GM04504 (cell line): ENCODE measurements at regions not wholly inside any gene's neighbourhood (a gene's known extent, or its start where the extent isn't known, plus 50 kb on each side); places are given as distances from the start of the nearest gene placed in this dataset.

Experiments
- DNase-seq: peaks from one replicate; pipeline ENCODE4 v3.0.0-alpha.2; 2012; ENCODE audit warnings: low read depth

DNA sequence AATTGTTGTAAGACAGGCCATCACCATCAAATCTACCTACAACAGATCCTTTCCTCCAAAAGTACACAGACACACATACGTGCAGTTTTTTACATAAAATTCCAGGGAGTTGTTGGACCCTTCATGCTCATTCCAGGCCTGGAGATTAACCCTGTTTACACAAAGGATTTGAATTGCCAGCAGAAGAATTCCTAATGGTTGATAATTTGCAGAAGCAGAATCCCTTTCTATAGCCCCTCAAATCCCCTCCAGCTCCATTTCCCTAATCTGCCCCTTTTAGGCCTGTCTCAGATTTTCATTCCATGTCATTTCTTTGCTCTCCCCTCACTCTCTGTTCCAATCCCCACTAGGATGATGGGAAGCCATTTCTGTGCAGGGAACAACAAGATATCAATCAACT is 102.9 kb upstream of the TOX3 start:
- DNase-seq, result no peak

GRCh38 chr16:52647588-52647987 is 100.6 kb upstream of the TOX3 start:
- no peak for DNase-seq

DNA sequence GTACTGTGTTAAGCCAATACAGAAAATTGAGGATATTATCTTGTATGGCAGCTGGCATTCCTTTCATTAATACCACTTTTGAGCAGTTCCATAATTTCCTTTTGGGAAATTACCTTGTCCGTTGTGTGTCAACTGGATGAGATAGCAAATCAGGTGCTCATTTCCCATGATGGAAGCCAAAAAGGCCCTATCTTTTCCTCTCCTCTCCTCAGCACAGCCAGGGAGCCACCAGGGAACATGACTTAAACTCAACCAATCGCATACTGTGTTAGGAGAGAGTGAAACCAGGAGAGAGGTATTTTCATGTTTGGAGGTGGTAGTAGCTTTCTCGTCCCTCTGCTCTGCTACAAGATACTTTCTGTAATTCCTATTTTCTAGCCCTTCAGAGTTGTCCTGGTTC is 96.1 kb upstream of the TOX3 start:
- DNase-seq, result no peak

DNA sequence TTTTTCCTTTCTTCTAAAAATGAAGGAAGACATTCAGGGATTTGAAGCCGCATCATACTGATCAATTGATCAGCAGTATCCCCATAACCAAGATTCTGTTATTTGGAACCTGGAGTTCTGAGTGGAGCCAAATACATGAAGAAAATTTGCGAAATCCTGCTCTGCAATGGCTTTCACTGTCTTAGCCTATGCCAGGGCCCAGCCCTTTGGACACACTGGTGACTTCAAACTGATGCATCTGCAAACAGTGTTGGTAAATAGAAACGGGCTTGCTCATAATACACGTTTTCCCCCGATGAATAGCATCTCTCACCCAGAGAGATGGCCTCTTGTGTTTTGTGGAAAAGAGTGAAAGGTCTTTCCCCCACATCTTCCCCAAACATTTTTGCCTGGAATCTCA is 87.6 kb upstream of the TOX3 start:
- DNase-seq, result no peak

GRCh38 chr16:52634104-52634503 is 87.2 kb upstream of the TOX3 start:
- no peak for DNase-seq

DNA sequence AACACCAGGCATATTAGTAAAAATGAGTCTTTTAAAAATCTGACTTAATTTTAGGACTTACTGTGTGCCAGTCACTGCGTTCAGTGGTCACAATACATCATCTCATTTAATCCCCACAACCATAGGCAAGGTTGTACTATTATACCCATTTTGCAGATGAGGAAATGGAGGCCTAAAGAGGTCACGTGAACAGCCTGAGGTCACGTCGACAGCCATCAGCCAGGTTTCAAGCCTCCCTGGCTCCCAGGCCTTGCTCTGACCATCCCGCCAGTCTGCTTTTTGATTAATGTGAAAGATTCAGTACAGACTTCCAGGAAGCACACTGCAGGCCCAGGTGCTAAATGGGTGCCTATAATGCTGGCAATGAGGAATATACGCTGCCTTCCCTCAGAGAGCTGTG is 86.3 kb upstream of the TOX3 start:
- DNase-seq, result no peak

- no peak for DNase-seq
Measured at GRCh38 chr16:52631711-52632110, 84.8 kb upstream of the TOX3 start.

- no peak for DNase-seq
Measured at GRCh38 chr16:52630711-52631110, 83.8 kb upstream of the TOX3 start.

DNA sequence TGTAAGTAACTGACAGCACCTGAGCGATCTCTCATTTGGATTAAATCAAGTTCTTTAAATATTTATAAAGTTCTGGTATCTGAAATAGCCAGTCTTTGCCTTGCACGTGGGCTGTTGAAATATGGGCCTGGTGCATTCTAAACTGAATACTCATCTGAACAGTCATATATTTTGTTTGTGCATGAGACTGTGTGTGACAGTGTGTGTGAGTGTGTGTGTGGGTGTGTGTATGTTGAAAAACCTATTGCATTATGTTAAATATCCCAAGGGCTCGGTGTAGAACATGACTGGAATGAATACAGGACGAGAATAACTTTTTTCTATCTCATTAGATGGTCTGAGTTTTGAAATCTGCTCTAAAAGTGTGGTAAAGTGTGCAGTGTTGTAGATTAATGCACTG is 82.4 kb upstream of the TOX3 start:
- no peak for DNase-seq

GRCh38 chr16:52624891-52625290 is 77.9 kb upstream of the TOX3 start:
- DNase-seq, result no peak

GRCh38 chr16:52621651-52622050 is 74.7 kb upstream of the TOX3 start:
- no peak for DNase-seq

DNA sequence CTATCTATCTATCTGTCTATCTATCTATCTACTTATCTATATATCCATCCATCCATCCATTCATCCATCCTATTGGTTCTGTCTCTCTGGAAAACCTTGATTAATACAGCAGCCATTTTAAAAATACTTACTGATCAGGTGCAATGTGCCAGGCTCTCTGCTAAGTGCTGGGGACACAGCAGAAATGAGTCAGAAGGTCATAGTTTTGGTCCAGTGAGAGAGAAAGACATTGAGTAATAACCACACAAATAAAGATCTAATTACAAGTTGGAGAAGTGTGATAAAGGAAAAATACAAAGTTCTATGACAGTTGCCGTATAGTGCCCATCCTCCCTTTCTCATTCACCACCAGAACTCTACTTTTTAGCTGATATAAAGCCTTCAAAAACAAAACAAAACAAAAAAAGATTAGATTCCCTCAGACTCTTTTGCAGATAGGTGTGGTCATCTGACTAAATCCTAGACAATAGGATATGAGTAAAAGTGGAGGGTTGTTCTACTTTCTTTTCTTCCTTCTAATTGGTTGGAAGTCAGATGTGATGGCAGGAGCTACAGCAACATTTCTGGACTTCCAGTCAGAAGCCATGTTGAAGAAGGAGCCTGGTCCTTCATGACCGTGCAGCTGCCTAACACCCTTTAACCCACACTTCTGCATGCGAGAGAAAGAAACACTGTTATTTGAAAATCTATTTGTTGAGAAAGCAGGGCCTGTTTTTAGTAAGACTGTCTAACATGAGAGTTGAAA is 72.0 kb upstream of the TOX3 start:
- DNase-seq, result no peak

GRCh38 chr16:52617591-52617990 is 70.6 kb upstream of the TOX3 start:
- no peak for DNase-seq

DNA sequence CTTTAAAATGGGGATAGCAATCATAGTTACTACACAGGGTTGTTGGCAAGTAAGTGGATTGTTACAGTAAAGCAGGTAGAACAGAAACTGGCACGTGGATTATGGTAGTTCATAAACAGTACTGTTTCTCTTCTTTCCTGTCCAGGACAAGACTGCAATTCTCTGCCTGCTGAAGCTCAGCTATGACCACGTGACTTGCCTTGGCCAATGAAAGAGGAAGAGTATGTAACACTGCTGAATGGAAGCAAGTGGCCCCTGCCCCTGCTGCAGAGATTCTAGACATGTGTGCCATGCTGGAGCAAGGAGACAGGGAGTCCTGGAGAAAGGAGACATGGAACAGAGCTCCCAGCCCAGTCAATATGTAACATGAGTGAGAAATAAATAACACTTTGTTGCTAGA is 66.6 kb upstream of the TOX3 start:
- DNase-seq, result no peak

- DNase-seq, result no peak
Measured at GRCh38 chr16:52611817-52612673, 65.1 kb upstream of the TOX3 start.

- no peak for DNase-seq
Measured at GRCh38 chr16:52603015-52603414, 56.1 kb upstream of the TOX3 start.

- no peak for DNase-seq
Measured at GRCh38 chr16:52597772-52598483, 51.0 kb upstream of the TOX3 start.

- no peak for DNase-seq
Measured at GRCh38 chr16:52597073-52597771, 50.3 kb upstream of the TOX3 start.
